ENCODE measurements at regions not wholly inside any gene's neighbourhood (a gene's known extent, or its start where the extent isn't known, plus 50 kb on each side); places are given as distances from the start of the nearest gene placed in this dataset.
"Not testable (repeated sequence)": the region's sequence is repeated elsewhere in the genome, so short reads cannot be mapped to it uniquely, and the experiment has no call there.

GRCh38 chr1:29767769-29768425 is 531.6 kb downstream of the PTPRU start:
- no peak for DNase-seq

- no peak for DNase-seq
Observed at GRCh38 chr1:29767088-29767685, 530.9 kb downstream of the PTPRU start.

- DNase-seq = no peak
Observed at GRCh38 chr1:29762635-29763034, 526.3 kb downstream of the PTPRU start.

GRCh38 chr1:29761159-29761928 is 525.0 kb downstream of the PTPRU start:
- no peak for DNase-seq

GRCh38 chr1:29760067-29760564 is 523.8 kb downstream of the PTPRU start:
- DNase-seq = no peak

GRCh38 chr1:29758781-29759499 is 522.6 kb downstream of the PTPRU start:
- DNase-seq = no peak

- DNase-seq = no peak
Observed at GRCh38 chr1:29757866-29758780, 521.8 kb downstream of the PTPRU start.

- DNase-seq = no peak
Observed at GRCh38 chr1:29756901-29757725, 520.8 kb downstream of the PTPRU start.

- DNase-seq = no peak
Observed at GRCh38 chr1:29756498-29756897, 520.2 kb downstream of the PTPRU start.

GRCh38 chr1:29756085-29756484 is 519.8 kb downstream of the PTPRU start:
- no peak for DNase-seq

GRCh38 chr1:29755412-29756015 is 519.2 kb downstream of the PTPRU start:
- not testable (repeated sequence) for DNase-seq

- DNase-seq = no peak
Observed at GRCh38 chr1:29754573-29755375, 518.5 kb downstream of the PTPRU start.

GRCh38 chr1:29753771-29754572 is 517.6 kb downstream of the PTPRU start:
- DNase-seq = no peak

- DNase-seq = no peak
Observed at GRCh38 chr1:29753244-29753643, 516.9 kb downstream of the PTPRU start.

- DNase-seq = no peak
Observed at GRCh38 chr1:29752141-29752540, 515.8 kb downstream of the PTPRU start.

GRCh38 chr1:29749024-29749945 is 513.0 kb downstream of the PTPRU start:
- DNase-seq = no peak

GRCh38 chr1:29747196-29747595 is 510.9 kb downstream of the PTPRU start:
- DNase-seq = no peak
